Nephron progenitor cell (in vitro differentiated cells): ENCODE measurements at regions not wholly inside any gene's neighbourhood (a gene's known extent, or its start where the extent isn't known, plus 50 kb on each side); places are given as distances from the start of the nearest gene placed in this dataset.

Source experiments
- DNase-seq: peaks from one replicate; pipeline ENCODE4 v3.0.0; 2021
- H3K27ac Mint-ChIP-seq: 2 replicates; pipeline ENCODE4 v1.8.0; 2021; ENCODE audit warnings: mild to moderate bottlenecking, moderate library complexity, mixed read lengths
- H3K27me3 Mint-ChIP-seq: 2 replicates; pipeline ENCODE4 v1.8.0; 2021; ENCODE audit warnings: mild to moderate bottlenecking, low read depth, mixed read lengths; ENCODE audit not compliant: poor library complexity
- H3K36me3 Mint-ChIP-seq: 2 replicates; pipeline ENCODE4 v1.8.0; 2021; ENCODE audit warnings: low read depth, mixed read lengths
- H3K4me1 Mint-ChIP-seq: 2 replicates; pipeline ENCODE4 v1.8.0; 2021; ENCODE audit warnings: mixed read lengths
- H3K4me3 Mint-ChIP-seq: 2 replicates; pipeline ENCODE4 v1.8.0; 2021; ENCODE audit warnings: mild to moderate bottlenecking, moderate library complexity, mixed read lengths
- H3K9me3 Mint-ChIP-seq: 2 replicates; pipeline ENCODE4 v1.8.0; 2021; ENCODE audit warnings: mild to moderate bottlenecking, moderate library complexity, mixed read lengths
- TF ChIP-seq, protein P1 (sequence below): fragments of 200-600 bp; sonication (generic); IDR thresholded peaks from 2 replicates; pipeline ENCODE4 v1.5.0; 2021; ENCODE audit warnings: antibody characterized with exemption

DNA sequence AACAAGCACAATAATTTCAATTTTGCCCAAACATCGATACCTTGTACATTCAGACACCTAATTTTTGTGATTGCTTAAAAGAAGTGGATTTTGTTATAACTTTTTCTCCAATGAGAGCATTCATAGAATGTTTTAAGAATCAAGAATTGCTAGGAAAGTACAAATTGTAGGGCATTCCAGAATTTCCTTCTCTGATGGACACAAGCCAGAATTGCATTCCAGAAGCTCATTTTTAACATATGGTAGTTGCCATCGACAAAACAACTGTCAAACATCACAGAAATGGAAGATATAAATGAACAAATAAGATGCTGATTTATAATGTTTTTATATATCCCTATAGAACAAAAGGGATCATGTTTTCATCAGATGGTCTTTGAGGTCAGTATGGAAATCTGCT is 258.4 kb upstream of the NPVF start:
- H3K4me1 Mint-ChIP-seq, result no peaks in the 10 kb centered on the region
- TF ChIP-seq, protein P1, sequence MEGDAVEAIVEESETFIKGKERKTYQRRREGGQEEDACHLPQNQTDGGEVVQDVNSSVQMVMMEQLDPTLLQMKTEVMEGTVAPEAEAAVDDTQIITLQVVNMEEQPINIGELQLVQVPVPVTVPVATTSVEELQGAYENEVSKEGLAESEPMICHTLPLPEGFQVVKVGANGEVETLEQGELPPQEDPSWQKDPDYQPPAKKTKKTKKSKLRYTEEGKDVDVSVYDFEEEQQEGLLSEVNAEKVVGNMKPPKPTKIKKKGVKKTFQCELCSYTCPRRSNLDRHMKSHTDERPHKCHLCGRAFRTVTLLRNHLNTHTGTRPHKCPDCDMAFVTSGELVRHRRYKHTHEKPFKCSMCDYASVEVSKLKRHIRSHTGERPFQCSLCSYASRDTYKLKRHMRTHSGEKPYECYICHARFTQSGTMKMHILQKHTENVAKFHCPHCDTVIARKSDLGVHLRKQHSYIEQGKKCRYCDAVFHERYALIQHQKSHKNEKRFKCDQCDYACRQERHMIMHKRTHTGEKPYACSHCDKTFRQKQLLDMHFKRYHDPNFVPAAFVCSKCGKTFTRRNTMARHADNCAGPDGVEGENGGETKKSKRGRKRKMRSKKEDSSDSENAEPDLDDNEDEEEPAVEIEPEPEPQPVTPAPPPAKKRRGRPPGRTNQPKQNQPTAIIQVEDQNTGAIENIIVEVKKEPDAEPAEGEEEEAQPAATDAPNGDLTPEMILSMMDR, result no peak
- no peaks in the 10 kb centered on the region for H3K36me3 Mint-ChIP-seq
- H3K9me3 Mint-ChIP-seq, result peaks cover 4% of the 10 kb centered on the region
- peaks cover 10% of the 10 kb centered on the region for H3K27me3 Mint-ChIP-seq
- H3K4me3 Mint-ChIP-seq, result no peak overlapping the region
- DNase-seq, result no peak
- H3K27ac Mint-ChIP-seq, result no peak overlapping the region

DNA sequence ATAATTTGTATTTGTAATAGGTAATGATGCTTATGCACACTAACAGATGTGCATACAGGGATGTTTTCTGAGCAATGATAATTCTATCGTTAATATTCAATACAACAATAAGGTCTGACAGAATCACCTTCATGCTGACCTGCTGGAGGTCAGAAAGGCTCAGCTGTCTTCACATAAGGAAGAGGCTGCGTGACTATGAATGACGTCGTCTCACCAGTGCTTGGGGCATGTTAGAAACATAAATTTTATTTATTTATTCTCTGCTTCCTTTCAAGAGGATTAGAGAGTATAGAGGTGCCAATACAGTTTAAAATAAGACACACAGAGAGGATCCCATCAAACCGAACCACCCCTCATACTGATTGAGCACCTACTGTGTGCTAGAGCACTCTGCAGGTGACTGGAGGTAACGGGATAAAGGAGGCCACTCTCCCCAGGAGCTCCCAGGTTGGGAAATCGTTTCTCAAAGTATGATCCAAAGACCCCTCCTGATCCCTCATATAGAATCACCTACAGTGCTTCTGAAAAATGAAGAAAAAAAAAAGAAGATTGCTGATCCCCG is 265.6 kb upstream of the NPVF start:
- peaks cover 4% of the 10 kb centered on the region for H3K9me3 Mint-ChIP-seq
- H3K36me3 Mint-ChIP-seq, result no peaks in the 10 kb centered on the region
- H3K4me3 Mint-ChIP-seq, result no peak overlapping the region
- no peak overlapping the region for H3K27ac Mint-ChIP-seq
- peaks cover 35% of the 10 kb centered on the region for H3K4me1 Mint-ChIP-seq
- TF ChIP-seq, protein P1, result no peak
- DNase-seq, result no peak
- H3K27me3 Mint-ChIP-seq, result no peaks in the 10 kb centered on the region

DNA sequence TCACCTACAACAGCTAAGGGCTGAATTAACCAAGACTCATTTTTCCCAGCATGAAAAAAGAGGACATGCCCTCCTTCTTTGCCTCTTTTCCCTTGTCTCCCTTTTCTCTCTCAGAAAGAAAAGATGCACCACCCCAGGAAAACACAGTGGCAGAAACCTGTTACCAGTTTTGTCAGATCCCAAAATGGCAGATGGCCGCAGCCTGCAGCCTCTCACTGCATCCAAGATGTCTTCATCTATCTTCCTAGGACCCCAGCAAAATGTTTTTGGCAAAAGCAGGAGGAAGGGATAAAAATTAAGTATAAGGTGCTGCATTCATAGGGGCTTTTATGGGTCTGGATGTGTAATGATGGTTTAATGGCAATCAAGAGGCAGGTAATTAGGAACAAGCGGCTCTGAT is 266.6 kb upstream of the NPVF start:
- Mint-ChIP-seq H3K27ac (no peak overlapping the region), H3K9me3 (no peaks in the 10 kb centered on the region), H3K27me3 (no peaks in the 10 kb centered on the region), H3K36me3 (no peaks in the 10 kb centered on the region), H3K4me1 (peaks cover 35% of the 10 kb centered on the region), H3K4me3 (no peak overlapping the region)
- DNase-seq, result no peak
- TF ChIP-seq, protein P1, result no peak

DNA sequence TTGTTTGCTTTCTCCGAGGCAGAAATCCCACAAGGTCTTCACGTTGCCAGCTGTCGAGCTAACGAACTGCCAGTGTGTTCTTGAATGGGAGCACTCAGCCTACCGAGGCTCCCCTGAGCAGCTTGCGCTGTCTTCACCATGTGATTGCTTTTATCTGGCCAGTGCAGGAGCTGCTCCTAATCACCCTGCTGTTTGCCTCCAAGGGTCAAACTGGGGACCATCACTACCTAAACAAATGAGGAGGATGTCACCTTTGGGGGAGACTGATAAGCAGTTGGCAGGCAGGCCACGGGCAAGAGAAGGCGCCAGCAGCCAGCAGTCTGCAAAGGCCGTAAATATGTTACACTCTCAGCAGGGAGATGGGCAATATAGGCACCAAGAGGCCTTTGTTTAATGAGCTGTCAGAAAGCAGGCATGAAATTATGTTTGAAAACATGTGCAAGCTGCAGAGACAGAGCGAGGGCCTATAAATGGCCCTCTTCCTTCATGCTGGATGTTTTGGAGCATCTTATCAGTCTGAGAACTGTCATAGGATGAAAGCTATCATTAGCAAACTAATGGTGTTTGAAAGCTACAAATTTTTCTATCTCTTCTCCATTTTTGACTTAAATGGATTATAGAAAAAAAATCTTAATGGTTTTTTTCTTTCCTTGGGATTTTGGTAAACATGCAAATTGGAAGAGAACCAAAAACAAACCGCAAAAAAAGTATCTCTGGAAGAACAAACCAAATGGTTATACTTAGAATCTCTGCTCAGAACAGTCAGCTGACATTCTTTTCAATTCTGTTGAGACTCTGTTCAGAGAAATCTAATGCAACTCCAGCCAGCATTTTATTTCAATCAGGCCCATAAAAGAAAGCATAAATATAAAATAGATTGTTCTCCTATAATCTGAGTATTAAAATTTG is 267.3 kb upstream of the NPVF start:
- H3K27ac Mint-ChIP-seq, result no peak overlapping the region
- peaks cover 35% of the 10 kb centered on the region for H3K4me1 Mint-ChIP-seq
- H3K9me3 Mint-ChIP-seq, result no peaks in the 10 kb centered on the region
- no peaks in the 10 kb centered on the region for H3K27me3 Mint-ChIP-seq
- H3K36me3 Mint-ChIP-seq, result no peaks in the 10 kb centered on the region
- H3K4me3 Mint-ChIP-seq, result no peak overlapping the region
- TF ChIP-seq, protein P1, result no peak
- peak; percentile 12 for DNase-seq

DNA sequence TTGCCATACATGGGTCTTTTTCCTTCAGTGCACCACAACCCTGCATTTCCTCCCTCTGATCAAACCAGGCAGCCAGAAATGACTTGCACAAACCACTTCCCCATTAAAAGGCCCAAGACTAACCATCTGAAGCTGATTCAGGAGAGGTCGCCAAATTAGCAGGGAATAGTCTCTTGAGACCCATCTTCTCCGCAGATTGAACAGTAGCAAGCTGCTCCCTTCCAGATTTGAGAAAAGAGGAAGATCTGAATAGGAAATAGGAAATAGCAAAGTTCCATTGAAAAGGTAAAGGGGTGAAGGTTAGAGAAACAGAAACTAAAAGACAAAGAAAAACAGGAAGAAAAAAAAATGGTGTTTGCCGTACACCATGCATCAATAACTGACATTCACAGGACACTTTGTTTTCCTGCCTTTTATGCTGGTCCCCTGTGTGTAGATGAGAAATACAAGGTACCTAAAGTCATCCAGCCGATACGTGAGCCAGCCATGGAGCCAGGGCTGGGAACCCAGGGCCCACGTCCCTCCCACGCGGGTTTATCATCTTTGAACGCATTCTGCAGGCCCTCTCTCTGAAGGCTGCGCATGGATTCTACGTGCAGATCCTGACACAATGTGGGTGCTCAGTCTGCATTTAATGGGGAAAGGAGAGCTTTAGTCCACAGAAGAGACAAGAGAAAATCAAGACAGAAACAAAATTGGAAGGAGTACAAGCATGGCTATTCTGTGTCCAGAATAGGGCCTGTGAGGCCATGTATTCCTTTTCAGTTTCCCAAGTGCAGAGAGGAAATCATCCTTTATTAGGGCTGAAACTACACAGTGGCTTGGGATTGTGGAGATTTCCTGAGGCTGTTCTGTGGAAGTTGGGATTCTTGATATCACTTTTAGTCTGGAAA is 268.4 kb upstream of the NPVF start:
- TF ChIP-seq, protein P1, result no peak
- Mint-ChIP-seq H3K4me3 (no peak overlapping the region), H3K27me3 (no peaks in the 10 kb centered on the region), H3K9me3 (no peaks in the 10 kb centered on the region), H3K27ac (peak overlapping the region; percentile 69), H3K36me3 (no peaks in the 10 kb centered on the region), H3K4me1 (peaks cover 35% of the 10 kb centered on the region)
- no peak for DNase-seq
